ENCODE measurements at regions not wholly inside any gene's neighbourhood (a gene's known extent, or its start where the extent isn't known, plus 50 kb on each side); places are given as distances from the start of the nearest gene placed in this dataset.

DNA sequence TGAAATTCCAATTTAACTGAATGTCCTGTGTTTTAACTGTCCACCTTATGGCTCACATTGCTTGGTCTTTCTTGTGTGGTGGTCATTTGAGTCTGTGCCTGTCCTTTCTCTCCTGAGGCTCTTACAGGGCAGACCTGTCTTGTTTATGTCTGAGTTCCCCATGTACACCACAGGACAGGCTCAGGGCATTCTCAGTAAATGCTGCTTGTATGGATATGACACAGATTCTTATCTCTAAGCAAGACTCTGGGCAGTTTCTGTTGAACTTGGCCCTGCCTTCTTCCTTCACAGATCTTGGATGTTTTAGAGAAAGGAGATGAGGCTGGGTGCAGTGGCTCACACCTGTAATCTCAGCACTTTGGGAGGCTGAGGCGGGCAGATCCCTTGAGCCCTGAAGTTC is 159.1 kb upstream of the CSF3R start:
- 87% methylated on average over 1 of the region's 1 CpG for WGBS (ENCODE audit: insufficient coverage)
- TF ChIP-seq, protein P1, sequence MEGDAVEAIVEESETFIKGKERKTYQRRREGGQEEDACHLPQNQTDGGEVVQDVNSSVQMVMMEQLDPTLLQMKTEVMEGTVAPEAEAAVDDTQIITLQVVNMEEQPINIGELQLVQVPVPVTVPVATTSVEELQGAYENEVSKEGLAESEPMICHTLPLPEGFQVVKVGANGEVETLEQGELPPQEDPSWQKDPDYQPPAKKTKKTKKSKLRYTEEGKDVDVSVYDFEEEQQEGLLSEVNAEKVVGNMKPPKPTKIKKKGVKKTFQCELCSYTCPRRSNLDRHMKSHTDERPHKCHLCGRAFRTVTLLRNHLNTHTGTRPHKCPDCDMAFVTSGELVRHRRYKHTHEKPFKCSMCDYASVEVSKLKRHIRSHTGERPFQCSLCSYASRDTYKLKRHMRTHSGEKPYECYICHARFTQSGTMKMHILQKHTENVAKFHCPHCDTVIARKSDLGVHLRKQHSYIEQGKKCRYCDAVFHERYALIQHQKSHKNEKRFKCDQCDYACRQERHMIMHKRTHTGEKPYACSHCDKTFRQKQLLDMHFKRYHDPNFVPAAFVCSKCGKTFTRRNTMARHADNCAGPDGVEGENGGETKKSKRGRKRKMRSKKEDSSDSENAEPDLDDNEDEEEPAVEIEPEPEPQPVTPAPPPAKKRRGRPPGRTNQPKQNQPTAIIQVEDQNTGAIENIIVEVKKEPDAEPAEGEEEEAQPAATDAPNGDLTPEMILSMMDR (IDR thresholded peaks at IDR 0.05): no peak
- H3K36me3 ChIP-seq (ENCODE audit: control insufficient read depth, insufficient read depth, low read length): no peaks in the 10 kb centered on the region
- H3K4me3 ChIP-seq (ENCODE audit: low read length): no peak overlapping the region
- ATAC-seq (no peak), DNase-seq (no peak)
- no peaks in the 10 kb centered on the region for H3K27me3 ChIP-seq (ENCODE audit: control insufficient read depth, insufficient read depth, low read length)
- H3K36me3 Mint-ChIP-seq: no peaks in the 10 kb centered on the region
- intact Hi-C loops (cut with micrococcal nuclease): no loop called here
- no peak overlapping the region for H3K27ac Mint-ChIP-seq
- H3K4me1 Mint-ChIP-seq: no peaks in the 10 kb centered on the region
- no peak overlapping the region for H3K4me3 Mint-ChIP-seq
- no peaks in the 10 kb centered on the region for H3K4me1 ChIP-seq (ENCODE audit: control insufficient read depth, insufficient read depth, low read length)
- peaks cover 0 to 23% of the 10 kb centered on the region in 2 donors for H3K27me3 Mint-ChIP-seq (ENCODE audit: low read depth in 2 of 2)
- no peaks in the 10 kb centered on the region for H3K9me3 ChIP-seq (ENCODE audit: control insufficient read depth, insufficient read depth, low read length)
- H3K27ac ChIP-seq (ENCODE audit: low read length): no peak overlapping the region
- H3K9me3 Mint-ChIP-seq: no peaks in the 10 kb centered on the region

DNA sequence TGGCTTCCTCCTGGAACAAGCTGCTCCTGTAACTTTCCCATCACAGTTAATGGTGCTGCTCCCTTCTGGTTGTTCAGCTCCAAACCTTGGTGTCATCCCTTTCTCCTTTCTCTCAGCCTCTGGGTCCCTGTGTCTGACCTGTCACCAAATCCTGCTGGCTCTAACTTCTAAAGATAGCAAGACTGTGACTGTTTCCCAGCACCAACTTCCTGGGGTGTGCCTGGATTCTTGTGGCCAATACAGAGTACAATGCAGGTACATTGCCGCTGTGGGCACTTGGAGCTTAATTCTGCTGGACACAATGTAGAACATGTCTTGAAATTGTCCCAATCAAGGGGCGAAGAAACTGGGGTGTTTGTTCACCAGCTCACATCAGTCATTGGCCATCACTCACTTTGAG is 156.7 kb upstream of the CSF3R start:
- H3K27ac ChIP-seq (ENCODE audit: low read length): no peak overlapping the region
- H3K4me1 ChIP-seq (ENCODE audit: control insufficient read depth, insufficient read depth, low read length): no peaks in the 10 kb centered on the region
- Mint-ChIP-seq H3K4me1 (no peaks in the 10 kb centered on the region), H3K36me3 (no peaks in the 10 kb centered on the region), H3K9me3 (no peaks in the 10 kb centered on the region), H3K27me3 (ENCODE audit: low read depth in 2 of 2) (peaks cover 0 to 15% of the 10 kb centered on the region in 2 donors), H3K27ac (no peak overlapping the region), H3K4me3 (no peak overlapping the region)
- no peak overlapping the region for H3K4me3 ChIP-seq (ENCODE audit: low read length)
- TF ChIP-seq, protein P1 (IDR thresholded peaks at IDR 0.05): no peak
- intact Hi-C loops (cut with micrococcal nuclease): no loop called here
- H3K9me3 ChIP-seq (ENCODE audit: control insufficient read depth, insufficient read depth, low read length): no peaks in the 10 kb centered on the region
- H3K27me3 ChIP-seq (ENCODE audit: control insufficient read depth, insufficient read depth, low read length): no peaks in the 10 kb centered on the region
- ATAC-seq (no peak), DNase-seq (no peak)
- WGBS (ENCODE audit: insufficient coverage): 88% methylated on average over 2 of the region's 2 CpGs
- no peaks in the 10 kb centered on the region for H3K36me3 ChIP-seq (ENCODE audit: control insufficient read depth, insufficient read depth, low read length)

DNA sequence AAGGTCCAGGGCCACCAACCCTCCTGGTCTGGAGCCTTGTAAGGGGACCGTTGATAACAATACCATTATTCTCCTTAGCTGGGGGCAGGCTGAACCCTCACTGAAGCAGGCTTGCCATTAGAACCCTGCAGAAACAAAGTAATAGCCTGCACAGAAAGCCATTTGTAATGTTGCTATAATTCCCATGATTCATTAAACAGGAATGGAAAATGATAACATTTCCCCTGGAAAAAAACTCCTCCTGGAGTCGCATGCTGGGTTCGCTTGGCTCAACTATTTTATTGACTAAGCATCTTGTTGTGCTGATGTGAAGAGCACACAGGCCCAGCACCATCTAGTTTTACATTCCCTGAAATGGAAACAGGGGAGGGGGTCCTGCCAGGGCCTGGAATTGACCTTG is 155.6 kb upstream of the CSF3R start:
- H3K4me3 Mint-ChIP-seq: no peak overlapping the region
- Histone ChIP-seq H3K4me1 (ENCODE audit: control insufficient read depth, insufficient read depth, low read length) (no peaks in the 10 kb centered on the region), H3K36me3 (ENCODE audit: control insufficient read depth, insufficient read depth, low read length) (no peaks in the 10 kb centered on the region), H3K27me3 (ENCODE audit: control insufficient read depth, insufficient read depth, low read length) (no peaks in the 10 kb centered on the region), H3K27ac (ENCODE audit: low read length) (no peak overlapping the region), H3K4me3 (ENCODE audit: low read length) (no peak overlapping the region), H3K9me3 (ENCODE audit: control insufficient read depth, insufficient read depth, low read length) (no peaks in the 10 kb centered on the region)
- intact Hi-C loops (cut with micrococcal nuclease): no loop called here
- DNase-seq: no peak
- peaks cover 0 to 11% of the 10 kb centered on the region in 2 donors for H3K27me3 Mint-ChIP-seq (ENCODE audit: low read depth in 2 of 2)
- no peak overlapping the region for H3K27ac Mint-ChIP-seq
- no peak for ATAC-seq
- H3K36me3 Mint-ChIP-seq: no peaks in the 10 kb centered on the region
- TF ChIP-seq, protein P1 (IDR thresholded peaks at IDR 0.05): no peak
- H3K9me3 Mint-ChIP-seq: no peaks in the 10 kb centered on the region
- WGBS (ENCODE audit: insufficient coverage): 89% methylated on average over 3 of the region's 3 CpGs
- H3K4me1 Mint-ChIP-seq: no peaks in the 10 kb centered on the region

DNA sequence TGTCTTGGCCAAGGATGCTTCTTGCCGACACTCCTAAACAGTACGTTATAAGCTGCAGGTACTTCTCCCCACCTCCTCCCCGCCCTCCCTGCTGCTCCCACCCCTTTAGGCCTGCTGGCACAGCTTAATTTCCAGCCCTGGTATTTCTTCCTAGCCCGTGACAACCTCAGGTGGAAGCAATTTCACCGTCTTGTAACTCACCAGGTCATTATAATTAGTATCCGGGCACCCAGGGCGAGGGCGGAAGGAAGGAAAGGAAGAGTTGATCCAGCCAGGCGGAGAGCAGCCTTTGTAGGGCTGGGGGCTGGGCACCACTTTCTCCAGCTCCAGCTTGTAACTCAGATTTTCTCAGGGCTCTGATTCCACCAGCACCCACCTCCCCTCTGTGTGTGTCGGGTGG is 153.5 kb upstream of the CSF3R start:
- no peaks in the 10 kb centered on the region for H3K4me1 Mint-ChIP-seq
- no peaks in the 10 kb centered on the region for H3K36me3 Mint-ChIP-seq
- intact Hi-C loops (cut with micrococcal nuclease): no loop called here
- peaks cover 0 to 11% of the 10 kb centered on the region in 2 donors for H3K27me3 Mint-ChIP-seq (ENCODE audit: low read depth in 2 of 2)
- no peaks in the 10 kb centered on the region for H3K27me3 ChIP-seq (ENCODE audit: control insufficient read depth, insufficient read depth, low read length)
- no peak overlapping the region for H3K27ac ChIP-seq (ENCODE audit: low read length)
- no peaks in the 10 kb centered on the region for H3K9me3 Mint-ChIP-seq
- no peaks in the 10 kb centered on the region for H3K4me1 ChIP-seq (ENCODE audit: control insufficient read depth, insufficient read depth, low read length)
- 80% methylated on average over 9 of the region's 10 CpGs for WGBS (ENCODE audit: insufficient coverage)
- H3K27ac Mint-ChIP-seq: no peak overlapping the region
- H3K4me3 Mint-ChIP-seq: no peak overlapping the region
- no peaks in the 10 kb centered on the region for H3K9me3 ChIP-seq (ENCODE audit: control insufficient read depth, insufficient read depth, low read length)
- no peaks in the 10 kb centered on the region for H3K36me3 ChIP-seq (ENCODE audit: control insufficient read depth, insufficient read depth, low read length)
- no peak overlapping the region for H3K4me3 ChIP-seq (ENCODE audit: low read length)
- DNase-seq (no peak), ATAC-seq (no peak)
- TF ChIP-seq, protein P1 (IDR thresholded peaks at IDR 0.05): no peak

All from natural killer cell (primary cell).